Tibial nerve (tissue), 3 donors: ENCODE measurements at regions not wholly inside any gene's neighbourhood (a gene's known extent, or its start where the extent isn't known, plus 50 kb on each side); places are given as distances from the start of the nearest gene placed in this dataset.

Source experiments
- CTCF ChIP-seq, 5 experiments: fragments of 200-600 bp in 3 of 5; fragments of 450-650 bp in 2 of 5; sonication (generic) in 3 of 5; IDR thresholded peaks; one replicate each; pipeline ENCODE4 v1.5.1; 2016 to 2019; ENCODE audit warnings: antibody characterized with exemption in 5 of 5, mild to moderate bottlenecking in 3 of 5, moderate library complexity in 2 of 5
- POLR2A ChIP-seq, 2 donors: fragments of 450-650 bp; IDR thresholded peaks; one replicate each; pipeline ENCODE4 v1.6.1; 2017; ENCODE audit warnings: antibody characterized with exemption in 2 of 2, mild to moderate bottlenecking in 2 of 2, moderate library complexity in 2 of 2

- TF ChIP-seq CTCF (IDR thresholded peaks at IDR 0.05) (no peak), POLR2A (IDR thresholded peaks at IDR 0.05) (no peak)
Observed at GRCh38 chr5:20476016-20476415, 488.0 kb upstream of the CDH18 start.
